ENCODE measurements at regions not wholly inside any gene's neighbourhood (a gene's known extent, or its start where the extent isn't known, plus 50 kb on each side); places are given as distances from the start of the nearest gene placed in this dataset.

DNA sequence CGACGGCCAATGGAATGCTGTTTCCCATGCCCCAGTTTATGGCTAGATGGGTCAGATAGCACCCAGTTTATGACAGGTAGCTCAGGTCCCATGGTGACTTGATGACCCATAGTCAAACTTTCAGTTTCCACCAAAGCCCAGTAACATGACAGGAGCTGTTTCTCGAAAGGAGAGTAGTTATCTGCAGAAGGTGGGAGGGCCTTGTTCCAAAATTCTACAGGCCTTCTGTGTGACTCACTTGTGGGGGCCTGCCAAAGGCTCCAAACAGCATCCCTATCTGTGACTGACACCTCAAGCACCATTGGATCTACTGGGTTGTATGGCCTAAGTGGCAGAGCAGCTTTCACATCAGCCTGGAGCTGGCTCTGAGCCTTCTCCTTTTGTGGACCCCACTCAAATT lies 379.7 kb upstream of the MANEA start:
- CTCF ChIA-PET = interaction anchor here (0.6 kb wide), 1 partner anchor 106 kb away, joined by 3 read pairs; no protein-coding TSS in a partner anchor
- no TSS peak for BruUV-seq (replicated peaks)
- FAIRE-seq = no peak

More for the DNA sequence above, 379.7 kb upstream of the MANEA start:
- Histone ChIP-seq H3K27me3 (replicated peaks in 1 of 2; ENCODE audit: control insufficient read depth in 2 of 2, insufficient read depth in 2 of 2, low read length in 1 of 2) (no peaks in the 10 kb centered on the region), H3K4me1 (ENCODE audit: control insufficient read depth, insufficient read depth, low read length) (no peaks in the 10 kb centered on the region), H2AFZ (ENCODE audit: control insufficient read depth, low read depth, low read length) (no peak overlapping the region), H3K79me2 (ENCODE audit: control insufficient read depth, insufficient read depth, low read length) (no peaks in the 10 kb centered on the region), H3K4me3 (no peak overlapping the region), H3K36me3 (ENCODE audit: control insufficient read depth in 2 of 2, insufficient read depth in 2 of 2, low read length in 1 of 2) (no peaks in the 10 kb centered on the region), H3K9ac (ENCODE audit: control insufficient read depth, insufficient read depth, low read length) (no peak overlapping the region), H3K27ac (ENCODE audit: control insufficient read depth, insufficient read depth) (no peak overlapping the region), H4K20me1 (ENCODE audit: control insufficient read depth, insufficient read depth) (no peaks in the 10 kb centered on the region), H3K4me2 (ENCODE audit: control insufficient read depth, insufficient read depth) (no peak overlapping the region), H3K9me3 (replicated peaks; ENCODE audit: control insufficient read depth, insufficient read depth, low read length) (no peaks in the 10 kb centered on the region)
- in situ Hi-C loops (cut with MboI) (no loop called here), intact Hi-C loops (cut with micrococcal nuclease; ENCODE audit: unreplicated experiment) (no loop called here)
- ChIA-PET SMC1A (ENCODE audit: uncharacterized antibody, unreplicated experiment) (no interaction called here), POLR2A (no interaction called here), RAD21 (ENCODE audit: unreplicated experiment) (no interaction called here)
- DNase-seq (ENCODE audit: low read depth, low spot score) (no peak), ATAC-seq (no peak)
- TF ChIP-seq BMI1 (IDR thresholded peaks at IDR 0.05; ENCODE audit: borderline replicate concordance) (no peak), KDM1A (IDR thresholded peaks at IDR 0.05; ENCODE audit: borderline replicate concordance) (no peak), MTA2 (IDR thresholded peaks at IDR 0.05; ENCODE audit: low read depth) (no peak), RELA (IDR thresholded peaks at IDR 0.05; ENCODE audit: borderline replicate concordance, partially characterized antibody) (no peak), CEBPB (IDR thresholded peaks at IDR 0.05; ENCODE audit: borderline replicate concordance in 1 of 2, low read depth in 2 of 2, low read length in 2 of 2) (no peak), ASH2L (IDR thresholded peaks at IDR 0.05; ENCODE audit: borderline replicate concordance, low read depth) (no peak), SPI1 (IDR thresholded peaks at IDR 0.05; ENCODE audit: borderline replicate concordance, insufficient read depth, low read depth, low read length) (no peak), SMAD5 (IDR thresholded peaks at IDR 0.05; ENCODE audit: low read depth) (no peak)
- TF ChIP-seq, protein P1, sequence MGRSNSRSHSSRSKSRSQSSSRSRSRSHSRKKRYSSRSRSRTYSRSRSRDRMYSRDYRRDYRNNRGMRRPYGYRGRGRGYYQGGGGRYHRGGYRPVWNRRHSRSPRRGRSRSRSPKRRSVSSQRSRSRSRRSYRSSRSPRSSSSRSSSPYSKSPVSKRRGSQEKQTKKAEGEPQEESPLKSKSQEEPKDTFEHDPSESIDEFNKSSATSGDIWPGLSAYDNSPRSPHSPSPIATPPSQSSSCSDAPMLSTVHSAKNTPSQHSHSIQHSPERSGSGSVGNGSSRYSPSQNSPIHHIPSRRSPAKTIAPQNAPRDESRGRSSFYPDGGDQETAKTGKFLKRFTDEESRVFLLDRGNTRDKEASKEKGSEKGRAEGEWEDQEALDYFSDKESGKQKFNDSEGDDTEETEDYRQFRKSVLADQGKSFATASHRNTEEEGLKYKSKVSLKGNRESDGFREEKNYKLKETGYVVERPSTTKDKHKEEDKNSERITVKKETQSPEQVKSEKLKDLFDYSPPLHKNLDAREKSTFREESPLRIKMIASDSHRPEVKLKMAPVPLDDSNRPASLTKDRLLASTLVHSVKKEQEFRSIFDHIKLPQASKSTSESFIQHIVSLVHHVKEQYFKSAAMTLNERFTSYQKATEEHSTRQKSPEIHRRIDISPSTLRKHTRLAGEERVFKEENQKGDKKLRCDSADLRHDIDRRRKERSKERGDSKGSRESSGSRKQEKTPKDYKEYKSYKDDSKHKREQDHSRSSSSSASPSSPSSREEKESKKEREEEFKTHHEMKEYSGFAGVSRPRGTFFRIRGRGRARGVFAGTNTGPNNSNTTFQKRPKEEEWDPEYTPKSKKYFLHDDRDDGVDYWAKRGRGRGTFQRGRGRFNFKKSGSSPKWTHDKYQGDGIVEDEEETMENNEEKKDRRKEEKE (IDR thresholded peaks at IDR 0.05) = no peak
- TF ChIP-seq, protein P2, sequence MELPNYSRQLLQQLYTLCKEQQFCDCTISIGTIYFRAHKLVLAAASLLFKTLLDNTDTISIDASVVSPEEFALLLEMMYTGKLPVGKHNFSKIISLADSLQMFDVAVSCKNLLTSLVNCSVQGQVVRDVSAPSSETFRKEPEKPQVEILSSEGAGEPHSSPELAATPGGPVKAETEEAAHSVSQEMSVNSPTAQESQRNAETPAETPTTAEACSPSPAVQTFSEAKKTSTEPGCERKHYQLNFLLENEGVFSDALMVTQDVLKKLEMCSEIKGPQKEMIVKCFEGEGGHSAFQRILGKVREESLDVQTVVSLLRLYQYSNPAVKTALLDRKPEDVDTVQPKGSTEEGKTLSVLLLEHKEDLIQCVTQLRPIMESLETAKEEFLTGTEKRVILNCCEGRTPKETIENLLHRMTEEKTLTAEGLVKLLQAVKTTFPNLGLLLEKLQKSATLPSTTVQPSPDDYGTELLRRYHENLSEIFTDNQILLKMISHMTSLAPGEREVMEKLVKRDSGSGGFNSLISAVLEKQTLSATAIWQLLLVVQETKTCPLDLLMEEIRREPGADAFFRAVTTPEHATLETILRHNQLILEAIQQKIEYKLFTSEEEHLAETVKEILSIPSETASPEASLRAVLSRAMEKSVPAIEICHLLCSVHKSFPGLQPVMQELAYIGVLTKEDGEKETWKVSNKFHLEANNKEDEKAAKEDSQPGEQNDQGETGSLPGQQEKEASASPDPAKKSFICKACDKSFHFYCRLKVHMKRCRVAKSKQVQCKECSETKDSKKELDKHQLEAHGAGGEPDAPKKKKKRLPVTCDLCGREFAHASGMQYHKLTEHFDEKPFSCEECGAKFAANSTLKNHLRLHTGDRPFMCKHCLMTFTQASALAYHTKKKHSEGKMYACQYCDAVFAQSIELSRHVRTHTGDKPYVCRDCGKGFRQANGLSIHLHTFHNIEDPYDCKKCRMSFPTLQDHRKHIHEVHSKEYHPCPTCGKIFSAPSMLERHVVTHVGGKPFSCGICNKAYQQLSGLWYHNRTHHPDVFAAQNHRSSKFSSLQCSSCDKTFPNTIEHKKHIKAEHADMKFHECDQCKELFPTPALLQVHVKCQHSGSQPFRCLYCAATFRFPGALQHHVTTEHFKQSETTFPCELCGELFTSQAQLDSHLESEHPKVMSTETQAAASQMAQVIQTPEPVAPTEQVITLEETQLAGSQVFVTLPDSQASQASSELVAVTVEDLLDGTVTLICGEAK (IDR thresholded peaks at IDR 0.05; ENCODE audit: borderline replicate concordance) = no peak
- WGBS (ENCODE audit: insufficient coverage, insufficient replicate concordance, low lambda C conversion rate, missing lambda C conversion rate) = 53% methylated on average over 3 of the region's 3 CpGs

Data from GM12878 (cell line).